WTC11 (cell line): ENCODE measurements at regions not wholly inside any gene's neighbourhood (a gene's known extent, or its start where the extent isn't known, plus 50 kb on each side); places are given as distances from the start of the nearest gene placed in this dataset.
A peak's percentile ranks its signal among the peaks of the same experiment; 100 is the strongest.

Experiments used
- ATAC-seq: fragments of 200-7000 bp; cut with Tn5 transposase; 2 replicates; pipeline ENCODE4 v1.10.0; 2021; ENCODE audit warnings: mild to moderate bottlenecking, moderate library complexity
- CTCF ChIA-PET: fragments of 300-600 bp; sonication (Branson Sonifier 250); formaldehyde crosslinking; loops from one replicate; lab custom pipeline; 2021; ENCODE audit warnings: antibody characterized with exemption; lab: Charles Lee
- POLR2A ChIA-PET: fragments of 350-600 bp; sonication (Branson Sonifier 250); formaldehyde crosslinking; loops from one replicate; lab custom pipeline; 2021; ENCODE audit warnings: antibody characterized with exemption; lab: Charles Lee
- DNase-seq: peaks from one replicate; pipeline ENCODE4 v3.0.0; 2021; ENCODE audit warnings: low spot score
- H3K27ac Mint-ChIP-seq: 2 replicates; pipeline ENCODE4 v1.8.0; 2021; ENCODE audit warnings: mixed read lengths
- H3K27me3 Mint-ChIP-seq: 2 replicates; pipeline ENCODE4 v1.8.0; 2021; ENCODE audit warnings: low read depth, mild to moderate bottlenecking, moderate library complexity, mixed read lengths
- H3K36me3 Mint-ChIP-seq: 2 replicates; pipeline ENCODE4 v1.8.0; 2021; ENCODE audit warnings: mixed read lengths
- H3K4me1 Mint-ChIP-seq: 2 replicates; pipeline ENCODE4 v1.8.0; 2022; ENCODE audit warnings: mixed read lengths
- H3K4me3 Mint-ChIP-seq: 2 replicates; pipeline ENCODE4 v1.8.0; 2021; ENCODE audit warnings: mild to moderate bottlenecking, moderate library complexity, mixed read lengths
- H3K9me3 Mint-ChIP-seq: 2 replicates; pipeline ENCODE4 v1.8.0; 2021; ENCODE audit warnings: mixed read lengths
- ATF1 ChIP-seq: sonication (generic); formaldehyde crosslinking; IDR thresholded peaks from 2 replicates; pipeline ENCODE4 v1.8.1; 2023; ENCODE audit warnings: mild to moderate bottlenecking, moderate library complexity, missing genetic modification reagents
- CREM ChIP-seq: sonication (generic); formaldehyde crosslinking; IDR thresholded peaks from 2 replicates; pipeline ENCODE4 v1.8.1; 2022; ENCODE audit warnings: mild to moderate bottlenecking, missing genetic modification reagents, moderate library complexity
- E2F5 ChIP-seq: sonication (generic); formaldehyde crosslinking; IDR thresholded peaks from 2 replicates; pipeline ENCODE4 v1.8.1; 2022; ENCODE audit warnings: mild to moderate bottlenecking, moderate library complexity, missing genetic modification reagents
- EMX1 ChIP-seq: fragments of 250-450 bp; sonication (Bioruptor Pico); IDR thresholded peaks from 2 replicates; pipeline ENCODE4 v1.8.0; 2021; ENCODE audit warnings: mild to moderate bottlenecking
- HMGXB4 ChIP-seq: sonication (generic); formaldehyde crosslinking; IDR thresholded peaks from 2 replicates; pipeline ENCODE4 v1.8.1; 2023; ENCODE audit warnings: mild to moderate bottlenecking, moderate library complexity, missing genetic modification reagents
- NFE2L1 ChIP-seq: sonication (generic); formaldehyde crosslinking; IDR thresholded peaks from 2 replicates; pipeline ENCODE4 v1.8.1; 2023; ENCODE audit warnings: missing genetic modification reagents
- NFYB ChIP-seq: sonication (generic); formaldehyde crosslinking; conservative IDR thresholded peaks from 2 replicates; pipeline ENCODE4 v1.8.0; 2022; ENCODE audit warnings: low read depth, missing genetic modification reagents
- PRDM15 ChIP-seq: sonication (generic); formaldehyde crosslinking; IDR thresholded peaks from 2 replicates; pipeline ENCODE4 v1.8.0; 2022; ENCODE audit warnings: missing genetic modification reagents
- ZNF317 ChIP-seq: sonication (generic); formaldehyde crosslinking; IDR thresholded peaks from 2 replicates; pipeline ENCODE4 v1.8.1; 2023; ENCODE audit warnings: low read depth, mild to moderate bottlenecking, moderate library complexity, missing genetic modification reagents, borderline replicate concordance
- ZSCAN18 ChIP-seq: fragments of 250-450 bp; sonication (Bioruptor Pico); IDR thresholded peaks from 2 replicates; pipeline ENCODE4 v2.1.2; 2022; ENCODE audit warnings: mild to moderate bottlenecking, moderate library complexity
- TF ChIP-seq, protein P1 (sequence below): sonication (generic); formaldehyde crosslinking; IDR thresholded peaks from 2 replicates; pipeline ENCODE4 v1.8.1; 2023; ENCODE audit warnings: mild to moderate bottlenecking, missing genetic modification reagents, borderline replicate concordance
- TF ChIP-seq, protein P2 (sequence below): sonication (generic); formaldehyde crosslinking; IDR thresholded peaks from 2 replicates; pipeline ENCODE4 v1.8.1; 2022; ENCODE audit warnings: missing genetic modification reagents, borderline replicate concordance
- TF ChIP-seq, protein P3 (sequence below): fragments of 200-600 bp; IDR thresholded peaks from 2 replicates; pipeline ENCODE4 v1.8.0; 2022; ENCODE audit warnings: antibody characterized with exemption

DNA sequence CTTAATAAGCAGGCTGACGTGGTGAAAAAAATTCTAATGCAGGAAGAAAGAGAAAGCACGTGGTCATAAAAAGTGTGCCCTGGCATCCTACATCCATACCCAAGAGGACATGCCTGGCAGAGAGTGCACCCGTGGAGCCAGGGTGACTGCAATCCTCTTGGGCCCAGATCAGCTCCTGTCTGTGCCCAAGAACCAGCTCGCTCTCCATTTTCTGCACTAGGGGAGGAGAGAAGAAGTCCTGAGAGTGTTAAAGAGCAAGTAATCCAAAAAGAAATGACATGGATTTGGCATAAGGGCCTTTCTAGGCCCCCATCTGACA lies 483.1 kb downstream of the BCOR start (continued):
- TF ChIP-seq NFYB (CRISPR knock-in tag) = no peak

DNA sequence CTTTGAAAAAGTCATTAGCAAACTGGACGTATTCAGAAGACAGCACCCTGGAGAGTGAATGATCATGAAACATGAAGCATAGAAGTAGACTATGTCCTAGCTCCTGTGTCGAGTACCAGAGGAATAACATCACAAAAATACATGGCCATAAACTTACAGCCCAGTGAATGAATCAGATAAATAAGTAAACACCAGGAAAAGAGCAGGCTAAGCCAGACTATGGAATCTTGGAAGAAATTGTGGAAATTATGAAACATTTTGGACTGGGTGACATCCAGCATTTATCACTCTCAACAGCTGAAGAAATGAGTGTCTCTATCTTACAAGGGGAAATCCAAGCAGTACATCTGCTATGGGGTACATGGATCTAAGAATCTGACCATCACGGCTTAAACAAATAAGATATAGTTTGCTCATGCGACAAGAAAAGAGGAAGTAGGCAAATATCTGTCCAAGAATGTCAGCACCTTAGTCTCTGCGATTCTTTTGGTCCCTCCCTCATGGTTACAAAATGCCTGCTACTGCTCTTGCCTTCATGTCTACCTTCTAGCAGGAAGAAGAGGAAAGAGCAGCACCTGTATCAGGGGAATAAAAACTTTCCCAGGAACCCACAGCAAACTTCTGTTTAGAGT lies 481.5 kb downstream of the BCOR start:
- peaks cover 12% of the 10 kb centered on the region for H3K27me3 Mint-ChIP-seq
- H3K27ac Mint-ChIP-seq = no peak overlapping the region
- H3K4me3 Mint-ChIP-seq = no peak overlapping the region
- 0 out of 2 replicates have a peak, but pooled peaks cover 6% of the 10 kb centered on the region for H3K36me3 Mint-ChIP-seq
- peaks cover 17% of the 10 kb centered on the region for H3K9me3 Mint-ChIP-seq
- peaks cover 39% of the 10 kb centered on the region for H3K4me1 Mint-ChIP-seq
- DNase-seq (no peak), ATAC-seq (no peak)
- no peak for TF ChIP-seq ZNF317 (CRISPR knock-in tag)
- TF ChIP-seq, protein P1, sequence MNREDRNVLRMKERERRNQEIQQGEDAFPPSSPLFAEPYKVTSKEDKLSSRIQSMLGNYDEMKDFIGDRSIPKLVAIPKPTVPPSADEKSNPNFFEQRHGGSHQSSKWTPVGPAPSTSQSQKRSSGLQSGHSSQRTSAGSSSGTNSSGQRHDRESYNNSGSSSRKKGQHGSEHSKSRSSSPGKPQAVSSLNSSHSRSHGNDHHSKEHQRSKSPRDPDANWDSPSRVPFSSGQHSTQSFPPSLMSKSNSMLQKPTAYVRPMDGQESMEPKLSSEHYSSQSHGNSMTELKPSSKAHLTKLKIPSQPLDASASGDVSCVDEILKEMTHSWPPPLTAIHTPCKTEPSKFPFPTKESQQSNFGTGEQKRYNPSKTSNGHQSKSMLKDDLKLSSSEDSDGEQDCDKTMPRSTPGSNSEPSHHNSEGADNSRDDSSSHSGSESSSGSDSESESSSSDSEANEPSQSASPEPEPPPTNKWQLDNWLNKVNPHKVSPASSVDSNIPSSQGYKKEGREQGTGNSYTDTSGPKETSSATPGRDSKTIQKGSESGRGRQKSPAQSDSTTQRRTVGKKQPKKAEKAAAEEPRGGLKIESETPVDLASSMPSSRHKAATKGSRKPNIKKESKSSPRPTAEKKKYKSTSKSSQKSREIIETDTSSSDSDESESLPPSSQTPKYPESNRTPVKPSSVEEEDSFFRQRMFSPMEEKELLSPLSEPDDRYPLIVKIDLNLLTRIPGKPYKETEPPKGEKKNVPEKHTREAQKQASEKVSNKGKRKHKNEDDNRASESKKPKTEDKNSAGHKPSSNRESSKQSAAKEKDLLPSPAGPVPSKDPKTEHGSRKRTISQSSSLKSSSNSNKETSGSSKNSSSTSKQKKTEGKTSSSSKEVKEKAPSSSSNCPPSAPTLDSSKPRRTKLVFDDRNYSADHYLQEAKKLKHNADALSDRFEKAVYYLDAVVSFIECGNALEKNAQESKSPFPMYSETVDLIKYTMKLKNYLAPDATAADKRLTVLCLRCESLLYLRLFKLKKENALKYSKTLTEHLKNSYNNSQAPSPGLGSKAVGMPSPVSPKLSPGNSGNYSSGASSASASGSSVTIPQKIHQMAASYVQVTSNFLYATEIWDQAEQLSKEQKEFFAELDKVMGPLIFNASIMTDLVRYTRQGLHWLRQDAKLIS = no peak
- TF ChIP-seq ZSCAN18 = no peak
- no peak for TF ChIP-seq ATF1 (CRISPR knock-in tag)
- TF ChIP-seq NFE2L1 = no peak
- TF ChIP-seq EMX1 = no peak
- no peak for TF ChIP-seq CREM (CRISPR knock-in tag)
- TF ChIP-seq HMGXB4 (CRISPR knock-in tag) = no peak
- TF ChIP-seq, protein P2, sequence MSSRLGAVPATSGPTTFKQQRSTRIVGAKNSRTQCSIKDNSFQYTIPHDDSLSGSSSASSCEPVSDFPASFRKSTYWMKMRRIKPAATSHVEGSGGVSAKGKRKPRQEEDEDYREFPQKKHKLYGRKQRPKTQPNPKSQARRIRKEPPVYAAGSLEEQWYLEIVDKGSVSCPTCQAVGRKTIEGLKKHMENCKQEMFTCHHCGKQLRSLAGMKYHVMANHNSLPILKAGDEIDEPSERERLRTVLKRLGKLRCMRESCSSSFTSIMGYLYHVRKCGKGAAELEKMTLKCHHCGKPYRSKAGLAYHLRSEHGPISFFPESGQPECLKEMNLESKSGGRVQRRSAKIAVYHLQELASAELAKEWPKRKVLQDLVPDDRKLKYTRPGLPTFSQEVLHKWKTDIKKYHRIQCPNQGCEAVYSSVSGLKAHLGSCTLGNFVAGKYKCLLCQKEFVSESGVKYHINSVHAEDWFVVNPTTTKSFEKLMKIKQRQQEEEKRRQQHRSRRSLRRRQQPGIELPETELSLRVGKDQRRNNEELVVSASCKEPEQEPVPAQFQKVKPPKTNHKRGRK (CRISPR knock-in tag) = no peak
- TF ChIP-seq, protein P3, sequence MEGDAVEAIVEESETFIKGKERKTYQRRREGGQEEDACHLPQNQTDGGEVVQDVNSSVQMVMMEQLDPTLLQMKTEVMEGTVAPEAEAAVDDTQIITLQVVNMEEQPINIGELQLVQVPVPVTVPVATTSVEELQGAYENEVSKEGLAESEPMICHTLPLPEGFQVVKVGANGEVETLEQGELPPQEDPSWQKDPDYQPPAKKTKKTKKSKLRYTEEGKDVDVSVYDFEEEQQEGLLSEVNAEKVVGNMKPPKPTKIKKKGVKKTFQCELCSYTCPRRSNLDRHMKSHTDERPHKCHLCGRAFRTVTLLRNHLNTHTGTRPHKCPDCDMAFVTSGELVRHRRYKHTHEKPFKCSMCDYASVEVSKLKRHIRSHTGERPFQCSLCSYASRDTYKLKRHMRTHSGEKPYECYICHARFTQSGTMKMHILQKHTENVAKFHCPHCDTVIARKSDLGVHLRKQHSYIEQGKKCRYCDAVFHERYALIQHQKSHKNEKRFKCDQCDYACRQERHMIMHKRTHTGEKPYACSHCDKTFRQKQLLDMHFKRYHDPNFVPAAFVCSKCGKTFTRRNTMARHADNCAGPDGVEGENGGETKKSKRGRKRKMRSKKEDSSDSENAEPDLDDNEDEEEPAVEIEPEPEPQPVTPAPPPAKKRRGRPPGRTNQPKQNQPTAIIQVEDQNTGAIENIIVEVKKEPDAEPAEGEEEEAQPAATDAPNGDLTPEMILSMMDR = no peak
- TF ChIP-seq E2F5 = no peak
- CTCF ChIA-PET = no interaction called here
- POLR2A ChIA-PET = no interaction called here

DNA sequence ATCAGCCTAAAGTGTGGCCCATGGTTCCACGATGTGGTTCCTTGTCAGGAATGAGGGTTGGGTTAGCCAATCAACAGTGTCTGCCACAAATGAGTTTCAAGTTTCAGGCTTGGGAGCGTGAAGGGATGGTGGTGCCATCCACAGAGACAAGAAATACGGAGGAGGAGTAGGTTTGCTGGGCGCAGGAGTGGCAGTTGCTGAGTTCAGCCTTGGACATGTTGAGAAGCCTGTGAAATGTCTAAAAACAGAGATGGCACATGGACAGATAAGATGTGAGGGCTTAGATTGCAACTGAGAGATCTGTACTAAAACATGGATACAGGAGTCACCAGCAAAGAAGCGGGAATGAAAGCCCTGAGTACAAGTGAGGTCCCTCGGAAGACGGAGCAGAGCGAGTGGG lies 481.0 kb downstream of the BCOR start:
- Mint-ChIP-seq H3K9me3 (peaks cover 22% of the 10 kb centered on the region), H3K36me3 (peaks cover 11% of the 10 kb centered on the region), H3K27me3 (peaks cover 9% of the 10 kb centered on the region), H3K4me3 (no peak overlapping the region), H3K4me1 (peaks cover 34% of the 10 kb centered on the region), H3K27ac (no peak overlapping the region)
- TF ChIP-seq, protein P3 = no peak
- TF ChIP-seq PRDM15 (CRISPR knock-in tag) = peak; percentile 79
- TF ChIP-seq NFYB (CRISPR knock-in tag) = peak; percentile 24; the same call in 1 of the 2 replicates
- CTCF ChIA-PET = no interaction called here
- POLR2A ChIA-PET = no interaction called here
- DNase-seq = no peak
- ATAC-seq = no peak
